ENCODE measurements at regions not wholly inside any gene's neighbourhood (a gene's known extent, or its start where the extent isn't known, plus 50 kb on each side); places are given as distances from the start of the nearest gene placed in this dataset.

GRCh38 chr9:115883467-115884329 lies 269.9 kb upstream of the PAPPA start:
- TF ChIP-seq YY1 (IDR thresholded peaks at IDR 0.05; ENCODE audit: low read depth) (no peak), RAD21 (IDR thresholded peaks at IDR 0.05; ENCODE audit: low read depth) (peak; percentile 64), REST (IDR thresholded peaks at IDR 0.05; ENCODE audit: low read depth) (no peak), CEBPB (IDR thresholded peaks at IDR 0.05) (no peak)

GRCh38 chr9:115884846-115885245 lies 268.7 kb upstream of the PAPPA start:
- TF ChIP-seq MAX (IDR thresholded peaks at IDR 0.05) (no peak), EP300 (IDR thresholded peaks at IDR 0.05; ENCODE audit: borderline replicate concordance) (no peak), CREB1 (IDR thresholded peaks at IDR 0.05; ENCODE audit: low read depth) (no peak), NFIC (IDR thresholded peaks at IDR 0.05) (no peak), ZBTB7A (IDR thresholded peaks at IDR 0.05; ENCODE audit: low read depth) (no peak), EGR1 (IDR thresholded peaks at IDR 0.05) (no peak), YY1 (IDR thresholded peaks at IDR 0.05; ENCODE audit: low read depth) (no peak), REST (IDR thresholded peaks at IDR 0.05; ENCODE audit: low read depth) (no peak), TEAD4 (IDR thresholded peaks at IDR 0.05) (no peak)

- TF ChIP-seq USF1 (IDR thresholded peaks at IDR 0.05) (no peak), NFIC (IDR thresholded peaks at IDR 0.05) (no peak), FOXM1 (IDR thresholded peaks at IDR 0.05; ENCODE audit: borderline replicate concordance, low read depth) (no peak), EP300 (IDR thresholded peaks at IDR 0.05; ENCODE audit: borderline replicate concordance) (no peak), TEAD4 (IDR thresholded peaks at IDR 0.05) (no peak), ZBTB7A (IDR thresholded peaks at IDR 0.05; ENCODE audit: low read depth) (no peak), TCF12 (IDR thresholded peaks at IDR 0.05; ENCODE audit: low read depth) (no peak), CREB1 (IDR thresholded peaks at IDR 0.05; ENCODE audit: low read depth) (no peak), EGR1 (IDR thresholded peaks at IDR 0.05) (no peak), REST (IDR thresholded peaks at IDR 0.05; ENCODE audit: low read depth) (no peak), CEBPB (IDR thresholded peaks at IDR 0.05) (no peak), MAX (IDR thresholded peaks at IDR 0.05) (no peak), RAD21 (IDR thresholded peaks at IDR 0.05; ENCODE audit: low read depth) (no peak), YY1 (IDR thresholded peaks at IDR 0.05; ENCODE audit: low read depth) (no peak), TAF1 (IDR thresholded peaks at IDR 0.05; ENCODE audit: low read depth) (no peak)
These were observed 265.5 kb upstream of the PAPPA start for GRCh38 chr9:115888131-115888530.

GRCh38 chr9:115891929-115892328 lies 261.7 kb upstream of the PAPPA start:
- TF ChIP-seq REST (IDR thresholded peaks at IDR 0.05; ENCODE audit: low read depth) = no peak
- no peak for TF ChIP-seq EP300 (IDR thresholded peaks at IDR 0.05; ENCODE audit: borderline replicate concordance)
- TF ChIP-seq FOXM1 (IDR thresholded peaks at IDR 0.05; ENCODE audit: borderline replicate concordance, low read depth) = no peak
- no peak for TF ChIP-seq RAD21 (IDR thresholded peaks at IDR 0.05; ENCODE audit: low read depth)
- no peak for TF ChIP-seq CEBPB (IDR thresholded peaks at IDR 0.05)
- no peak for TF ChIP-seq EGR1 (IDR thresholded peaks at IDR 0.05)
- TF ChIP-seq CREB1 (IDR thresholded peaks at IDR 0.05; ENCODE audit: low read depth) = no peak
- no peak for TF ChIP-seq YY1 (IDR thresholded peaks at IDR 0.05; ENCODE audit: low read depth)
- TF ChIP-seq TAF1 (IDR thresholded peaks at IDR 0.05; ENCODE audit: low read depth) = no peak
- TF ChIP-seq USF1 (IDR thresholded peaks at IDR 0.05) = no peak
- TF ChIP-seq MAX (IDR thresholded peaks at IDR 0.05) = no peak
- TF ChIP-seq TEAD4 (IDR thresholded peaks at IDR 0.05) = no peak
- TF ChIP-seq NFIC (IDR thresholded peaks at IDR 0.05) = no peak
- no peak for TF ChIP-seq ZBTB7A (IDR thresholded peaks at IDR 0.05; ENCODE audit: low read depth)
- no peak for TF ChIP-seq TCF12 (IDR thresholded peaks at IDR 0.05; ENCODE audit: low read depth)
